RWPE1 (cell line): ENCODE measurements at regions not wholly inside any gene's neighbourhood (a gene's known extent, or its start where the extent isn't known, plus 50 kb on each side); places are given as distances from the start of the nearest gene placed in this dataset.

Experiments
- CTCF ChIA-PET: fragments of 350-600 bp; sonication (Branson Sonifier 250); formaldehyde crosslinking; extraction: SDS; loops from one replicate; lab custom pipeline; 2021; lab: Yijun Ruan, JAX
- POLR2A ChIA-PET: fragments of 400-600 bp; formaldehyde crosslinking; extraction: SDS; loops from one replicate; lab custom pipeline; 2020; ENCODE audit warnings: antibody characterized with exemption; ENCODE audit not compliant: low non-redundant PET; lab: Yijun Ruan, JAX
- DNase-seq: peaks from one replicate; pipeline ENCODE4 v3.0.0; 2012; ENCODE audit warnings: low spot score
- H3K27ac ChIP-seq: fragments of 450-650 bp; 2 replicates; pipeline ENCODE4 v1.5.1; 2017
- CTCF ChIP-seq: fragments of 450-650 bp; conservative IDR thresholded peaks from 2 replicates; pipeline ENCODE4 v1.5.1; 2017; ENCODE audit warnings: low read depth, mild to moderate bottlenecking

GRCh38 chr2:194591192-194591591 is 1065.8 kb upstream of the SLC39A10 start:
- CTCF ChIA-PET: interaction anchor here (0.6 kb wide), 1 partner anchor 242 kb away, joined by 3 read pairs; no protein-coding TSS in a partner anchor
- no peak for TF ChIP-seq CTCF
- no peak for DNase-seq
- no peak overlapping the region for H3K27ac ChIP-seq
- POLR2A ChIA-PET: no interaction called here

GRCh38 chr2:194587739-194588270 is 1069.2 kb upstream of the SLC39A10 start:
- TF ChIP-seq CTCF: no peak
- no peak overlapping the region for H3K27ac ChIP-seq
- ChIA-PET CTCF (interaction anchor here (0.5 kb wide), 1 partner anchor 1854 kb away, joined by 4 read pairs; no protein-coding TSS in a partner anchor), POLR2A (no interaction called here)
- no peak for DNase-seq

- no peak for TF ChIP-seq CTCF
- CTCF ChIA-PET: interaction anchor here (0.6 kb wide), 1 partner anchor 1037 kb away, joined by 3 read pairs; no protein-coding TSS in a partner anchor
- POLR2A ChIA-PET: no interaction called here
- no peak for DNase-seq
- no peak overlapping the region for H3K27ac ChIP-seq
Observed at GRCh38 chr2:194567661-194568017, 1089.4 kb upstream of the SLC39A10 start.

- H3K27ac ChIP-seq: no peak overlapping the region
- TF ChIP-seq CTCF: no peak
- no peak for DNase-seq
- POLR2A ChIA-PET: no interaction called here
- CTCF ChIA-PET: no interaction called here
Observed at GRCh38 chr2:194566907-194567660, 1089.9 kb upstream of the SLC39A10 start.

- no peak for TF ChIP-seq CTCF
- no peak overlapping the region for H3K27ac ChIP-seq
- CTCF ChIA-PET: no interaction called here
- no peak for DNase-seq
- POLR2A ChIA-PET: no interaction called here
Observed at GRCh38 chr2:194564422-194564821, 1092.6 kb upstream of the SLC39A10 start.

- ChIA-PET CTCF (no interaction called here), POLR2A (no interaction called here)
- no peak for TF ChIP-seq CTCF
- no peak for DNase-seq
- H3K27ac ChIP-seq: no peak overlapping the region
Observed at GRCh38 chr2:194562329-194562728, 1094.7 kb upstream of the SLC39A10 start.
